ENCODE measurements at regions not wholly inside any gene's neighbourhood (a gene's known extent, or its start where the extent isn't known, plus 50 kb on each side); places are given as distances from the start of the nearest gene placed in this dataset.

DNA sequence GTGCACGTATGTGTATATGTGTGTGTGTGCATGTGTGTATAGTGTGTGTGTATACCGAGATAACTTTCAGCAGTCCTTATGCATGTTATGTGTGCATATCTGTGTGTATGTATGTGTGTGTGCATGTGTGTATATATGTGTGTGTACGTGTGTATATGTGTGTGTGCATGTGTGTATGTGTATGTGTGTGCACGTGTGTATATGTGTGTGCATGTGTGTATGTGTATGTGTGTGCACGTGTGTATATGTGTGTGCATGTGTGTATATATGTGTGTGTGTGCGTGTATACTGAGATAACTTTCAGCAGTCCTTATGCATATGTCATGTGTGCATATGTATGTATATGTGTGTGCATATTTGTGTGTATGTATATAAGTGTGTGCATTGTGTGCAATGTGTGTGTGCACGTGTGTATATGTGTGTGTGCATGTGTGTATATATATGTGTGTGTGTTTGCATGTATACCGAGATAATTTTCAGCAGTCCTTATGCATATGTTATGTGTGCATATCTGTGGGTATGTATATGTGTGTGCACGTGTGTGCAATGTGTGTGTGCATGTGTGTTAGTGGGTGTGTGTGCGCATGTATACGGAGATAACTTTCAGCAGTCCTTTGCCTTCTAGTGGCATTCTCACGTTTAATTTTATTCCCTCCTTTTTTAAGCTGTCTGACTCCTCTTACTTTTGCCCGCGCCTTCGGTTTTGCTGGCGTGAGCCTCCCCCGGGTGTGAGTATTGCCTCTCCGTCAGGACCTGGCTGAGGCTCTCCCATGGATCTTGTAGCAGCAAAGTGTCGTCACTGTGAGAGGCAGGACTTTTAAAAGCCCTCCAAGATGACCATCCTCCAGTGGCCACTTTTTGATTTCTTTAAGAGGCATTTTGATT lies 99.6 kb upstream of the SHOX start:
- TF ChIP-seq, protein P1, sequence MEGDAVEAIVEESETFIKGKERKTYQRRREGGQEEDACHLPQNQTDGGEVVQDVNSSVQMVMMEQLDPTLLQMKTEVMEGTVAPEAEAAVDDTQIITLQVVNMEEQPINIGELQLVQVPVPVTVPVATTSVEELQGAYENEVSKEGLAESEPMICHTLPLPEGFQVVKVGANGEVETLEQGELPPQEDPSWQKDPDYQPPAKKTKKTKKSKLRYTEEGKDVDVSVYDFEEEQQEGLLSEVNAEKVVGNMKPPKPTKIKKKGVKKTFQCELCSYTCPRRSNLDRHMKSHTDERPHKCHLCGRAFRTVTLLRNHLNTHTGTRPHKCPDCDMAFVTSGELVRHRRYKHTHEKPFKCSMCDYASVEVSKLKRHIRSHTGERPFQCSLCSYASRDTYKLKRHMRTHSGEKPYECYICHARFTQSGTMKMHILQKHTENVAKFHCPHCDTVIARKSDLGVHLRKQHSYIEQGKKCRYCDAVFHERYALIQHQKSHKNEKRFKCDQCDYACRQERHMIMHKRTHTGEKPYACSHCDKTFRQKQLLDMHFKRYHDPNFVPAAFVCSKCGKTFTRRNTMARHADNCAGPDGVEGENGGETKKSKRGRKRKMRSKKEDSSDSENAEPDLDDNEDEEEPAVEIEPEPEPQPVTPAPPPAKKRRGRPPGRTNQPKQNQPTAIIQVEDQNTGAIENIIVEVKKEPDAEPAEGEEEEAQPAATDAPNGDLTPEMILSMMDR (IDR thresholded peaks at IDR 0.05): no peak
- no peak for TF ChIP-seq POLR2A (IDR thresholded peaks at IDR 0.05)

Data from esophagus squamous epithelium (tissue), 4 donors.